Heart left ventricle (tissue), 16 donors: ENCODE measurements at regions not wholly inside any gene's neighbourhood (a gene's known extent, or its start where the extent isn't known, plus 50 kb on each side); places are given as distances from the start of the nearest gene placed in this dataset.

Experiments used
- ATAC-seq, 4 donors: fragments of 200-7000 bp; cut with Tn5 transposase; one replicate each; pipeline ENCODE4 v1.9.1; 2020 to 2022; ENCODE audit warnings: moderate library complexity in 4 of 4, mild to moderate bottlenecking in 3 of 4, moderate number of reproducible peaks in 1 of 4
- DNase-seq, 5 donors: peaks; one replicate each; pipeline ENCODE4 v3.0.0-alpha.2; 2020
- H3K27ac ChIP-seq, 12 donors: fragments of 200-600 bp; sonication (generic) in 4 of 12; one replicate each; pipeline versions ENCODE4 v1.5.0 to v1.8.0; 2016 to 2022; ENCODE audit warnings: mild to moderate bottlenecking in 2 of 12
- H3K27me3 ChIP-seq, 9 donors: fragments of 200-600 bp; sonication (generic) in 2 of 9; one replicate each; pipeline versions ENCODE4 v1.5.1 to v1.8.0; 2016 to 2022; ENCODE audit warnings: mild to moderate bottlenecking in 3 of 9
- H3K36me3 ChIP-seq, 9 donors: fragments of 200-600 bp; sonication (generic) in 2 of 9; one replicate each; pipeline versions ENCODE4 v1.5.0 to v1.8.0; 2018 to 2022; ENCODE audit warnings: mild to moderate bottlenecking in 2 of 9
- H3K4me1 ChIP-seq, 12 donors: fragments of 200-600 bp; sonication (generic) in 4 of 12; one replicate each; pipeline versions ENCODE4 v1.5.0 to v1.8.0; 2016 to 2022; ENCODE audit warnings: mild to moderate bottlenecking in 3 of 12
- H3K4me3 ChIP-seq, 12 donors: fragments of 200-600 bp; sonication (generic) in 4 of 12; one replicate each; pipeline versions ENCODE4 v1.5.0 to v1.8.0; 2017 to 2022; ENCODE audit warnings: mild to moderate bottlenecking in 9 of 12, moderate library complexity in 4 of 12
- H3K9me3 ChIP-seq, 12 donors: fragments of 200-600 bp; sonication (generic) in 4 of 12; one replicate each; pipeline versions ENCODE4 v1.5.0 to v1.8.0; 2016 to 2022; ENCODE audit warnings: mild to moderate bottlenecking in 1 of 12
- CTCF ChIP-seq, 12 donors: fragments of 200-600 bp; sonication (generic) in 4 of 12; IDR thresholded peaks; one replicate each; pipeline versions ENCODE4 v1.5.0 to v1.8.0; 2018 to 2022; ENCODE audit warnings: antibody characterized with exemption in 12 of 12, mild to moderate bottlenecking in 5 of 12
- POLR2A ChIP-seq, 2 donors: fragments of 450-650 bp; IDR thresholded peaks; one replicate each; pipeline ENCODE4 v1.6.1; 2017; ENCODE audit warnings: antibody characterized with exemption in 2 of 2, mild to moderate bottlenecking in 2 of 2, moderate library complexity in 2 of 2
- WGBS, 4 donors: extraction: QIAGEN DNeasy Blood & Tissue Kit in 2 of 4; methylation state at CpG; one replicate each; pipeline versions ENCODE4 v1.1.5 to v1.1.7; 2013 to 2018; 5-methylcytosine and 5-hydroxymethylcytosine counted together
- intact Hi-C, 10 donors: fragments of 100-400 bp; cut with DNase I; formaldehyde crosslinking; loops; one replicate each; pipeline versions ENCODE4 v1.11.1 to v1.14.2; 2022
- donor health status: ischemic (EF 13 %, LVEDD 7.1; RV severe dilation, severe dysfunction).
- donor health status: healthy with polysubstance abuse.
- donor health status: DM: no; HTN: yes; CAD: no.
- donor health status: DM: no; HTN: no; CAD: no.
- donor health status: ischemic (EF 25% LVEDD 6.9; RV normal size, moderate dysfunction).
- donor health status: ischemic (EF 25% LVEDD 5.7; RV mildly dilated, moderate dysfunction).
- donor health status: healthy.
- donor health status: DM: yes; HTN: yes; CAD: no.
- donor health status: ischemic (EF 35%, LVEDD 5.7; RV mildly dilated, moderate dysfunction).
- donor health status: nonischemic (EF 11% LVEDD 7.7; RV severe dilation, severe dysfunction).
- donor health status: DM: yes; HTN: yes; CAD: no.
- donor health status: PGD.
- donor health status: ischemic (EF 29% LVEDD 5.4; RV normal size, mild dysfunction).
- donor health status: nonischemic (EF 23%, LVEDD 6.1; RV moderate dilation, normal function).

DNA sequence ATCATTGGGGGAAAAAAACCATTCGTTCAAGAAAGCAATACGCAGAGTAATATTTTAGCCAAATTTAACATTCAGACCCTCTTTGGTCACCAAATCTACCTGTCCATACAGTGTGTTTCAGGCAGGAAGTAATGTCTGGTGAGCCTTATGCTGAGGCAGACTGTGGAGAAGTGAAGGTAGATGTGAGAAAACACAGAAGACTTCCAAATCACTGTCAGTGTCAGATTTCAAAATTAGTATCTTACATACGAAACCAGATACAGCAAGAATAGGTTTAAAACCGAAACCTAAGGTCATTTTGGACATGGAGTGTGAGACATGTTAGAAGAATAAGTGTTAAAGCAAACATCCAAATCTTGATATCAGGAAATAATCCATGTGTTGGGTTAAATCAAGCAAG is 664.5 kb upstream of the HTR2C start:
- H3K27ac ChIP-seq: no peak overlapping the region
- intact Hi-C loops: no loop called here
- no peak overlapping the region for H3K4me3 ChIP-seq
- TF ChIP-seq CTCF (IDR thresholded peaks at IDR 0.05) (no peak), POLR2A (IDR thresholded peaks at IDR 0.05) (no peak)
- WGBS, 4 donors: 60 to 69% (median 66%) methylated on average over 4 of the region's 4 CpGs
- no peaks in the 10 kb centered on the region for H3K27me3 ChIP-seq
- H3K4me1 ChIP-seq: no peaks in the 10 kb centered on the region
- no peaks in the 10 kb centered on the region for H3K9me3 ChIP-seq
- DNase-seq: no peak
- H3K36me3 ChIP-seq: no peaks in the 10 kb centered on the region
- ATAC-seq: no peak

- TF ChIP-seq CTCF (IDR thresholded peaks at IDR 0.05) (no peak), POLR2A (IDR thresholded peaks at IDR 0.05) (no peak)
- Histone ChIP-seq H3K9me3 (no peaks in the 10 kb centered on the region), H3K4me3 (no peak overlapping the region), H3K4me1 (no peaks in the 10 kb centered on the region), H3K27me3 (peaks cover 0 to 4% (median 0%) of the 10 kb centered on the region in 9 donors), H3K36me3 (no peaks in the 10 kb centered on the region), H3K27ac (no peak overlapping the region)
- intact Hi-C loops: no loop called here
- DNase-seq (no peak), ATAC-seq (no peak)
These were observed 677.7 kb upstream of the HTR2C start for GRCh38 chrX:113906168-113906567.

- H3K27me3 ChIP-seq: peaks cover 0 to 10% (median 0%) of the 10 kb centered on the region in 9 donors
- no peak overlapping the region for H3K27ac ChIP-seq
- ATAC-seq: no peak
- intact Hi-C loops: no loop called here
- DNase-seq: no peak
- H3K9me3 ChIP-seq: peaks cover 0 to 7% (median 0%) of the 10 kb centered on the region in 12 donors
- H3K4me1 ChIP-seq: no peaks in the 10 kb centered on the region
- TF ChIP-seq POLR2A (IDR thresholded peaks at IDR 0.05) (no peak), CTCF (IDR thresholded peaks at IDR 0.05) (no peak)
- H3K36me3 ChIP-seq: no peaks in the 10 kb centered on the region
- no peak overlapping the region for H3K4me3 ChIP-seq
- WGBS, 4 donors: 59 to 65% (median 63%) methylated on average over 5 of the region's 5 CpGs
These were observed 691.0 kb upstream of the HTR2C start for GRCh38 chrX:113892891-113893290.

- Histone ChIP-seq H3K27ac (no peak overlapping the region), H3K27me3 (peaks cover 0 to 10% (median 0%) of the 10 kb centered on the region in 9 donors), H3K36me3 (no peaks in the 10 kb centered on the region), H3K4me3 (no peak overlapping the region), H3K4me1 (no peaks in the 10 kb centered on the region), H3K9me3 (peaks cover 0 to 7% (median 0%) of the 10 kb centered on the region in 12 donors)
- no peak for TF ChIP-seq POLR2A (IDR thresholded peaks at IDR 0.05)
- no peak for TF ChIP-seq CTCF (IDR thresholded peaks at IDR 0.05)
- intact Hi-C loops: no loop called here
- no peak for ATAC-seq
- WGBS, 4 donors: 71 to 89% (median 80%) methylated on average over 1 of the region's 1 CpG
- no peak for DNase-seq
These were observed 691.5 kb upstream of the HTR2C start for GRCh38 chrX:113892401-113892800.
